Transverse colon (tissue), 3 donors: ENCODE measurements at regions not wholly inside any gene's neighbourhood (a gene's known extent, or its start where the extent isn't known, plus 50 kb on each side); places are given as distances from the start of the nearest gene placed in this dataset.

Experiments
- POLR2A ChIP-seq: fragments of 450-650 bp; IDR thresholded peaks from one replicate; pipeline ENCODE4 v1.6.1; 2016; ENCODE audit warnings: antibody characterized with exemption, mild to moderate bottlenecking, moderate library complexity
- POLR2AphosphoS5 ChIP-seq, 3 donors: sonication (generic); formaldehyde crosslinking; IDR thresholded peaks; one replicate each; pipeline ENCODE4 v1.6.1; 2016; ENCODE audit warnings: antibody characterized with exemption in 3 of 3

DNA sequence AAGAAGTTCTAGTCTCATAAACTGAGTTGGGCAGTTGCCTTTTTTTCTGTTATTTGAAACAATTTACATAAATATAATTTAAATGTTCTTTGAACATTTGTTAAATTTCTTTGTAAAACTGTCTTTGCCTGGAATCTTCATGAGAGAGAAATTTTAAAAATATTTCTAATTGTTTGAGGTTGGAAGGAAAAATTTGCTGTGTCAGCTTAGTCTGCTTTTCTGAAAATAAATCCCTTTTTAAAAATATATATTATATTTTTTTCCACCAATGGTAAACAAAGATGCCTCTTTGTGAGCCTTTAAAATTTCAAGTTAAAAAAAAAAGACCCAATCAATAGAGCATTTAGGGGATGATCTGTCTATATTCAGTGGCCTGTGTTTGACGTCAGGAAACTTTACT lies 542.7 kb downstream of the KIF4B start:
- TF ChIP-seq POLR2AphosphoS5 (IDR thresholded peaks at IDR 0.05) (no peak), POLR2A (no peak)
